HG02973 (cell line): ENCODE measurements at regions not wholly inside any gene's neighbourhood (a gene's known extent, or its start where the extent isn't known, plus 50 kb on each side); places are given as distances from the start of the nearest gene placed in this dataset.
"Not testable (repeated sequence)": the region's sequence is repeated elsewhere in the genome, so short reads cannot be mapped to it uniquely, and the experiment has no call there.

Source experiments
- ATAC-seq: cut with Tn5 transposase; IDR thresholded peaks from one replicate; pipeline ENCODE4 v1.9.1; 2021; ENCODE audit warnings: moderate library complexity; ENCODE audit not compliant: unreplicated experiment

- ATAC-seq = peak; percentile 66
Observed at GRCh38 chr7:91660734-91661356, 219.7 kb downstream of the MTERF1 start.

GRCh38 chr7:91661727-91662126 lies 218.8 kb downstream of the MTERF1 start:
- no peak for ATAC-seq

- ATAC-seq = no peak
Observed at GRCh38 chr7:91668217-91668616, 212.3 kb downstream of the MTERF1 start.

GRCh38 chr7:91671245-91671644 lies 209.3 kb downstream of the MTERF1 start:
- no peak for ATAC-seq

- ATAC-seq = no peak
Observed at GRCh38 chr7:91674470-91674869, 206.0 kb downstream of the MTERF1 start.

GRCh38 chr7:91681718-91682117 lies 198.8 kb downstream of the MTERF1 start:
- ATAC-seq = no peak

- no peak for ATAC-seq
Observed at GRCh38 chr7:91683823-91684222, 196.7 kb downstream of the MTERF1 start.

GRCh38 chr7:91685544-91685943 lies 195.0 kb downstream of the MTERF1 start:
- ATAC-seq = no peak

GRCh38 chr7:91690541-91691070 lies 189.9 kb downstream of the MTERF1 start:
- ATAC-seq = no peak

- ATAC-seq = no peak
Observed at GRCh38 chr7:91691865-91692264, 188.6 kb downstream of the MTERF1 start.

GRCh38 chr7:91692800-91693199 lies 187.7 kb downstream of the MTERF1 start:
- ATAC-seq = no peak

- no peak for ATAC-seq
Observed at GRCh38 chr7:91694351-91694841, 186.1 kb downstream of the MTERF1 start.

GRCh38 chr7:91710881-91711280 lies 169.6 kb downstream of the MTERF1 start:
- ATAC-seq = no peak

- ATAC-seq = no peak
Observed at GRCh38 chr7:91713669-91714068, 166.8 kb downstream of the MTERF1 start.

- ATAC-seq = no peak
Observed at GRCh38 chr7:91717681-91718470, 162.6 kb downstream of the MTERF1 start.

GRCh38 chr7:91719008-91719407 lies 161.5 kb downstream of the MTERF1 start:
- ATAC-seq = no peak

GRCh38 chr7:91720260-91720937 lies 160.1 kb downstream of the MTERF1 start:
- no peak for ATAC-seq

- ATAC-seq = no peak
Observed at GRCh38 chr7:91722831-91723230, 157.7 kb downstream of the MTERF1 start.

GRCh38 chr7:91729046-91729445 lies 151.5 kb downstream of the MTERF1 start:
- ATAC-seq = not testable (repeated sequence)

GRCh38 chr7:91731976-91732375 lies 148.5 kb downstream of the MTERF1 start:
- no peak for ATAC-seq

GRCh38 chr7:91749418-91749817 lies 131.1 kb downstream of the MTERF1 start:
- ATAC-seq = no peak

- no peak for ATAC-seq
Observed at GRCh38 chr7:91750091-91750490, 130.4 kb downstream of the MTERF1 start.
